Prostate gland (tissue), 2 donors: ENCODE measurements at regions not wholly inside any gene's neighbourhood (a gene's known extent, or its start where the extent isn't known, plus 50 kb on each side); places are given as distances from the start of the nearest gene placed in this dataset.

ENCODE experiments used
- CTCF ChIP-seq, 4 experiments: fragments of 200-600 bp in 2 of 4; fragments of 450-650 bp in 2 of 4; sonication (generic) in 2 of 4; IDR thresholded peaks; 1 replicate in 3 of 4; 2 replicates in 1 of 4; pipeline ENCODE4 v1.5.1; 2016 to 2019; ENCODE audit warnings: antibody characterized with exemption in 4 of 4, mild to moderate bottlenecking in 2 of 4, moderate library complexity in 2 of 4
- POLR2A ChIP-seq: fragments of 450-650 bp; IDR thresholded peaks from one replicate; pipeline ENCODE4 v1.6.1; 2016; ENCODE audit warnings: antibody characterized with exemption, mild to moderate bottlenecking
- POLR2AphosphoS5 ChIP-seq: sonication (generic); formaldehyde crosslinking; IDR thresholded peaks from one replicate; pipeline ENCODE4 v1.6.1; 2017; ENCODE audit warnings: antibody characterized with exemption

GRCh38 chr9:86500667-86501435 is 146.6 kb upstream of the TUT7 start:
- TF ChIP-seq POLR2A: no peak
- no peak for TF ChIP-seq POLR2AphosphoS5
- TF ChIP-seq CTCF (IDR thresholded peaks at IDR 0.05): no peak
